PC-9 (cell line): ENCODE measurements at regions not wholly inside any gene's neighbourhood (a gene's known extent, or its start where the extent isn't known, plus 50 kb on each side); places are given as distances from the start of the nearest gene placed in this dataset.
A peak's percentile ranks its signal among the peaks of the same experiment; 100 is the strongest.

Experiments used
- BruUV-seq: library from RNA; stranded (reverse); fragments of 400-500 nt; replicated peaks from 2 replicates; lab custom pipeline; 2021; lab: Mats Ljungman, UMichigan
- CTCF ChIA-PET: fragments of 300-600 bp; sonication (Branson Sonifier 250); formaldehyde crosslinking; loops from one replicate; lab custom pipeline; 2022; ENCODE audit warnings: antibody characterized with exemption; lab: Charles Lee
- POLR2A ChIA-PET: fragments of 300-600 bp; sonication (Branson Sonifier 250); formaldehyde crosslinking; loops from one replicate; lab custom pipeline; 2022; ENCODE audit warnings: antibody characterized with exemption; ENCODE audit not compliant: unreplicated experiment; lab: Charles Lee
- DNase-seq, 2 experiments: peaks; one replicate each; pipeline versions ENCODE4 v3.0.0 to v3.0.0-alpha.2; 2015 to 2022; ENCODE audit warnings: mixed read lengths in 1 of 2
- H2AFZ ChIP-seq: fragments of 200-600 bp; sonication (generic); 2 replicates; pipeline ENCODE4 v1.8.1; 2017; ENCODE audit warnings: antibody characterized with exemption
- H3F3A ChIP-seq: fragments of 200-600 bp; sonication (generic); 2 replicates; pipeline ENCODE4 v1.8.1; 2017; ENCODE audit warnings: antibody characterized with exemption, mild to moderate bottlenecking, low read depth; ENCODE audit not compliant: insufficient read depth
- H3K27ac ChIP-seq: fragments of 200-600 bp; sonication (generic); 2 replicates; pipeline ENCODE4 v1.6.1; 2016; ENCODE audit warnings: mixed run types
- H3K27me3 ChIP-seq: fragments of 200-600 bp; sonication (generic); 2 replicates; pipeline ENCODE4 v1.6.1; 2016; ENCODE audit warnings: low read depth, mixed run types; ENCODE audit not compliant: insufficient read depth
- H3K36me3 ChIP-seq: fragments of 200-600 bp; sonication (generic); 2 replicates; pipeline ENCODE4 v1.6.1; 2016; ENCODE audit warnings: low read depth, mixed run types
- H3K4me1 ChIP-seq: fragments of 200-600 bp; sonication (generic); replicated peaks from 2 replicates; pipeline ENCODE4 v1.6.1; 2016; ENCODE audit warnings: mixed run types; ENCODE audit not compliant: insufficient read depth
- H3K4me2 ChIP-seq: fragments of 200-600 bp; sonication (generic); 2 replicates; pipeline ENCODE4 v1.6.1; 2017; ENCODE audit warnings: mixed run types
- H3K4me3 ChIP-seq: fragments of 200-600 bp; sonication (generic); 2 replicates; pipeline ENCODE4 v1.6.1; 2016; ENCODE audit warnings: mixed run types
- H3K79me2 ChIP-seq: fragments of 200-600 bp; sonication (generic); 2 replicates; pipeline ENCODE4 v1.6.1; 2017; ENCODE audit warnings: low read depth, mixed run types
- H3K9me2 ChIP-seq: fragments of 200-600 bp; sonication (generic); 2 replicates; pipeline ENCODE4 v1.8.1; 2017; ENCODE audit warnings: mild to moderate bottlenecking; ENCODE audit not compliant: insufficient read depth
- H3K9me3 ChIP-seq: fragments of 200-600 bp; sonication (generic); 2 replicates; pipeline ENCODE4 v1.8.1; 2016; ENCODE audit warnings: low read depth; ENCODE audit not compliant: insufficient read depth
- H4K20me1 ChIP-seq: fragments of 200-600 bp; sonication (generic); 2 replicates; pipeline ENCODE4 v1.8.1; 2017; ENCODE audit not compliant: insufficient read depth
- CTCF ChIP-seq: fragments of 200-600 bp; sonication (generic); conservative IDR thresholded peaks from 2 replicates; pipeline ENCODE4 v1.6.1; 2017; ENCODE audit warnings: mixed run types, antibody characterized with exemption, mild to moderate bottlenecking, moderate library complexity
- EZH2 ChIP-seq: fragments of 200-600 bp; sonication (generic); IDR thresholded peaks from 2 replicates; pipeline ENCODE4 v1.8.0; 2017; ENCODE audit warnings: antibody characterized with exemption, low read depth
- intact Hi-C: fragments of 100-400 bp; cut with micrococcal nuclease; formaldehyde crosslinking; loops from one replicate; pipeline ENCODE4 v1.10.0; 2022; ENCODE audit not compliant: unreplicated experiment

- H3F3A ChIP-seq, result peaks cover 16% of the 10 kb centered on the region
- peak overlapping the region; percentile 75 for H3K27ac ChIP-seq
- no peaks in the 10 kb centered on the region for H3K27me3 ChIP-seq
- peak; percentile 72 to 99 for DNase-seq
- no peaks in the 10 kb centered on the region for H3K36me3 ChIP-seq
- ChIA-PET POLR2A (interaction anchor here (0.6 to 0.7 kb wide), 5 partner anchors 17 to 773 kb away, joined by 3 to 8 read pairs (median 4); no protein-coding TSS in a partner anchor), CTCF (interaction anchor here (0.6 kb wide), 1 partner anchor 331 kb away, joined by 3 read pairs; no protein-coding TSS in a partner anchor)
- H3K9me2 ChIP-seq, result no peaks in the 10 kb centered on the region
- no TSS peak for BruUV-seq
- peaks cover 29% of the 10 kb centered on the region for H3K4me1 ChIP-seq
- no peaks in the 10 kb centered on the region for H3K79me2 ChIP-seq
- H3K9me3 ChIP-seq, result no peaks in the 10 kb centered on the region
- H3K4me3 ChIP-seq, result no peak overlapping the region
- no peaks in the 10 kb centered on the region for H4K20me1 ChIP-seq
- H3K4me2 ChIP-seq, result peak overlapping the region; percentile 50
- TF ChIP-seq CTCF, result no peak
- TF ChIP-seq EZH2, result no peak
- intact Hi-C loops, result loop anchor here (1.0 to 5.0 kb wide), 4 partner anchors 38 to 243 kb away; partner anchors contain the start of gene MAN1A1
- H2AFZ ChIP-seq, result peak overlapping the region; percentile 5; the same call in 1 of the 2 replicates
Measured at GRCh38 chr6:119484598-119484997, 135.0 kb upstream of the MAN1A1 start.

- H3K27me3 ChIP-seq, result no peaks in the 10 kb centered on the region
- no peak for TF ChIP-seq CTCF
- no peak for TF ChIP-seq EZH2
- H3K36me3 ChIP-seq, result no peaks in the 10 kb centered on the region
- H3K4me2 ChIP-seq, result peak overlapping the region; percentile 50
- H3K27ac ChIP-seq, result peak overlapping the region; percentile 75
- intact Hi-C loops, result loop anchor here (1.0 to 5.0 kb wide), 4 partner anchors 37 to 243 kb away; partner anchors contain the start of gene MAN1A1
- ChIA-PET CTCF (interaction anchor here (0.6 kb wide), 1 partner anchor 332 kb away, joined by 3 read pairs; no protein-coding TSS in a partner anchor), POLR2A (interaction anchor here (0.7 kb wide), 1 partner anchor 75 kb away, joined by 3 read pairs; no protein-coding TSS in a partner anchor)
- no peak for DNase-seq
- peaks cover 16% of the 10 kb centered on the region for H3F3A ChIP-seq
- no peaks in the 10 kb centered on the region for H3K9me2 ChIP-seq
- H3K79me2 ChIP-seq, result no peaks in the 10 kb centered on the region
- H2AFZ ChIP-seq, result peak overlapping the region; percentile 5; the same call in 1 of the 2 replicates
- H3K9me3 ChIP-seq, result no peaks in the 10 kb centered on the region
- BruUV-seq, result no TSS peak
- H3K4me1 ChIP-seq, result peaks cover 29% of the 10 kb centered on the region
- H4K20me1 ChIP-seq, result no peaks in the 10 kb centered on the region
- no peak overlapping the region for H3K4me3 ChIP-seq
Measured at GRCh38 chr6:119483908-119484307, 134.3 kb upstream of the MAN1A1 start.

- no peak overlapping the region for H3K27ac ChIP-seq
- DNase-seq, result no peak
- no peaks in the 10 kb centered on the region for H3K9me3 ChIP-seq
- ChIA-PET POLR2A (no interaction called here), CTCF (no interaction called here)
- H3K4me1 ChIP-seq, result peaks cover 29% of the 10 kb centered on the region
- H4K20me1 ChIP-seq, result no peaks in the 10 kb centered on the region
- H3K36me3 ChIP-seq, result no peaks in the 10 kb centered on the region
- H3K9me2 ChIP-seq, result no peaks in the 10 kb centered on the region
- no TSS peak for BruUV-seq
- no peak overlapping the region for H2AFZ ChIP-seq
- no peaks in the 10 kb centered on the region for H3K27me3 ChIP-seq
- intact Hi-C loops, result loop anchor here (5.0 kb wide), 1 partner anchor 136 kb away; the partner anchor contains the start of gene MAN1A1
- H3K79me2 ChIP-seq, result no peaks in the 10 kb centered on the region
- H3K4me2 ChIP-seq, result no peak overlapping the region
- no peak overlapping the region for H3K4me3 ChIP-seq
- peaks cover 16% of the 10 kb centered on the region for H3F3A ChIP-seq
- TF ChIP-seq CTCF (no peak), EZH2 (no peak)
Measured at GRCh38 chr6:119482850-119483285, 133.3 kb upstream of the MAN1A1 start.
